ENCODE measurements at regions not wholly inside any gene's neighbourhood (a gene's known extent, or its start where the extent isn't known, plus 50 kb on each side); places are given as distances from the start of the nearest gene placed in this dataset.
A peak's percentile ranks its signal among the peaks of the same experiment; 100 is the strongest.

- H3K4me3 ChIP-seq (ENCODE audit: low read depth, low read length), result no peak overlapping the region
- DNase-seq (ENCODE audit: low read depth), result no peak
- no peak for TF ChIP-seq CTCF (conservative IDR thresholded peaks at IDR 0.05; ENCODE audit: low read depth, low read length)
Measured at GRCh38 chr15:93474728-93475127, 385.7 kb upstream of the RGMA start.

DNA sequence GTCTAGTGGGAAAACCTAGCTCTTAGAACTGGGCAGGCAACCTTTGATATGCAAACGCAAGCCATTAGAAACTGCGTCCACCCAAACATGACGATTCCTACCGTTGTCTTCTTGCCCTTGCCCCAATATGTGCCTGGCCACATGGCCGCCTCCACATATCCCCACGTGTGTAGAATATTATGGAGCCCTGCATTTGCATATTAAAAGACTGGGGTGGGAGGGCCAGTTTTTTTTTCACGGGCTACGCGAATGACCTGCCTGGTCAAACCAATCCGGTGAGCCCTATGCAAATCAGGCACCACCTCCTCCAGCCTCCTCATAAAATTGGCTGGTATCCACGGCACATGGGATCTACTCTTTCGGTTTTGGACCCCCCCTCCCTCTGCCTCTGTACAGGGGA is 381.0 kb upstream of the RGMA start:
- no peak for DNase-seq (ENCODE audit: low read depth)
- no peak overlapping the region for H3K4me3 ChIP-seq (ENCODE audit: low read depth, low read length)
- no peak for TF ChIP-seq CTCF (conservative IDR thresholded peaks at IDR 0.05; ENCODE audit: low read depth, low read length)

DNA sequence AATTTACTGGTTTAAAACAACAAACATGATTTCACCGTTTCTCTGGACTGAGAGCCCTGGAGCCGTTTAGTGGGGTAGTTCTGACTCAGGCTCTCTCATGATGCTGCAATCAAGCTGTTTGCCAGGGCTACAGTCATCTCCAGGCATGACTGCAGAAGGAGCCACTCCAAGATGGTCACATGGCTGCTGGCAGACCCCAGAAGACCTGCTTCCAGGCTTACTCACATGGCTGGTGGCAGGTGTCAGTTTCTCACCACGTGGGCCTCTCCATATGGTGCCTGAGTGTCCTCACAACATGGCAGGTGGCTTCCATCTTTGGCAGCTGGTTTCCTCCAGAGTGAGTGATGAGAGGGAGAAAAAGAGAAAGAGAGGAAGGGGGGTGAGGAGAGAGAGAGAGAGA is 378.3 kb upstream of the RGMA start:
- TF ChIP-seq CTCF (conservative IDR thresholded peaks at IDR 0.05; ENCODE audit: low read depth, low read length), result no peak
- DNase-seq (ENCODE audit: low read depth), result peak; percentile 89
- H3K4me3 ChIP-seq (ENCODE audit: low read depth, low read length), result no peak overlapping the region

DNA sequence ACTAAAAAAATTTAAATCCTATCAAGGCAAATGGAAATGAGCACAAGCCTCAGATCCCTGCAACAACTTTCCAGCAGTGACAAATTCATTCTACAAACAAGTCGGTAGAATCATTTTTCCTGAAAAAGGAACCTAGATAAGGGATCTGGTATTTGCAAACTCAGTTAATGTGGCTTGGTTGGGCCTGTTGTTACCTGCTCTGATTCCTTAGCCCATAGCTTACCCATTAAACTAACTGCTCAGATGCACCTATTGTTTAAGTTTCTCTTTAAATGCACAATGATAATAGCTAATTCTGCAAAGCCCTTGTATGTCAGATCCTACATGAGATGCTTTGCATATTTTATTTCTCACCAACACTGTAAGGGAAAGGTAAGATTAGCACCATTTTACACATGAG is 377.4 kb upstream of the RGMA start:
- no peak for DNase-seq (ENCODE audit: low read depth)
- no peak for TF ChIP-seq CTCF (conservative IDR thresholded peaks at IDR 0.05; ENCODE audit: low read depth, low read length)
- no peak overlapping the region for H3K4me3 ChIP-seq (ENCODE audit: low read depth, low read length)

- no peak overlapping the region for H3K4me3 ChIP-seq (ENCODE audit: low read depth, low read length)
- DNase-seq (ENCODE audit: low read depth), result no peak
- TF ChIP-seq CTCF (conservative IDR thresholded peaks at IDR 0.05; ENCODE audit: low read depth, low read length), result no peak
Measured at GRCh38 chr15:93462690-93463089, 373.7 kb upstream of the RGMA start.

DNA sequence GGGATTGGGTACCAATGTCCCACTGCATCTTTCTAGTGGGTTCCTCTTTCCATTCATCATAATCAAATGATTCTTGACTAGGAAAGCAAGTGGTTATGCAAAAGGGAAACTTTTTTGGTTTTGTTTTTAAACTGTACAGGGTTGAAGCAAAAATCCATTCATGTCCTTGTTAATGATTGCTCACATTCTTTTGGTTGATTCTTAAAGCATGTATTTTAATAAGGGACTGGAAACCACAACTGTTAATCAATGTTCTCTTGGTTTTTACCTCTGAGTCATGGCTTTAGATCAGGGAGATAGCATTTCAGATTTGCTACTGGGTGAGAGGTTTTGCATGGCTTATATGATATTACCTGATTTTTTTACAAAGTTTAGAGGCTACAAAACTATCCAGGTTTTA is 371.7 kb upstream of the RGMA start:
- peak; percentile 77 for DNase-seq (ENCODE audit: low read depth)
- TF ChIP-seq CTCF (conservative IDR thresholded peaks at IDR 0.05; ENCODE audit: low read depth, low read length), result no peak
- peak overlapping the region; percentile 26 for H3K4me3 ChIP-seq (ENCODE audit: low read depth, low read length)

GRCh38 chr15:93459396-93459795 is 370.4 kb upstream of the RGMA start:
- no peak overlapping the region for H3K4me3 ChIP-seq (ENCODE audit: low read depth, low read length)
- no peak for TF ChIP-seq CTCF (conservative IDR thresholded peaks at IDR 0.05; ENCODE audit: low read depth, low read length)
- DNase-seq (ENCODE audit: low read depth), result no peak

Measured in epithelial cell of proximal tubule (primary cell).